Hepatocyte (in vitro differentiated cells): ENCODE measurements at regions not wholly inside any gene's neighbourhood (a gene's known extent, or its start where the extent isn't known, plus 50 kb on each side); places are given as distances from the start of the nearest gene placed in this dataset.

ENCODE experiments used
- DNase-seq: peaks from one replicate; pipeline ENCODE4 v3.0.0-alpha.2; 2016; ENCODE audit warnings: low spot score
- H2AFZ ChIP-seq: fragments of 200-600 bp; sonication (generic); 2 replicates; pipeline ENCODE4 v1.6.0; 2016; ENCODE audit warnings: antibody characterized with exemption, mild to moderate bottlenecking
- H3K27ac ChIP-seq: fragments of 200-600 bp; sonication (generic); 2 replicates; pipeline ENCODE4 v1.5.1; 2016; ENCODE audit warnings: mild to moderate bottlenecking
- H3K27me3 ChIP-seq: fragments of 200-600 bp; sonication (generic); 2 replicates; pipeline ENCODE4 v1.6.1; 2016
- H3K36me3 ChIP-seq: fragments of 200-600 bp; sonication (generic); replicated peaks from 2 replicates; pipeline ENCODE4 v1.5.1; 2016; ENCODE audit warnings: low read depth; ENCODE audit not compliant: insufficient read depth
- H3K4me1 ChIP-seq: fragments of 200-600 bp; sonication (generic); 2 replicates; pipeline ENCODE4 v1.5.1; 2016; ENCODE audit warnings: mild to moderate bottlenecking, moderate library complexity; ENCODE audit not compliant: insufficient read depth
- H3K4me2 ChIP-seq: fragments of 200-600 bp; sonication (generic); 2 replicates; pipeline ENCODE4 v1.6.0; 2016
- H3K4me3 ChIP-seq: fragments of 200-600 bp; sonication (generic); 2 replicates; pipeline ENCODE4 v1.5.1; 2016; ENCODE audit warnings: mild to moderate bottlenecking
- H3K79me2 ChIP-seq: fragments of 200-600 bp; sonication (generic); 2 replicates; pipeline ENCODE4 v1.6.0; 2017; ENCODE audit warnings: mild to moderate bottlenecking
- H3K9me2 ChIP-seq: fragments of 200-600 bp; sonication (generic); replicated peaks from 2 replicates; pipeline ENCODE4 v1.6.0; 2017; ENCODE audit warnings: mild to moderate bottlenecking; ENCODE audit not compliant: insufficient read depth
- H3K9me3 ChIP-seq: fragments of 200-600 bp; sonication (generic); 2 replicates; pipeline ENCODE4 v1.5.1; 2016; ENCODE audit warnings: low read depth, mild to moderate bottlenecking
- H4K20me1 ChIP-seq: fragments of 200-600 bp; sonication (generic); 2 replicates; pipeline ENCODE4 v1.6.0; 2016; ENCODE audit warnings: mild to moderate bottlenecking; ENCODE audit not compliant: insufficient read depth, poor library complexity, severe bottlenecking
- CTCF ChIP-seq: fragments of 200-600 bp; sonication (generic); IDR thresholded peaks from 2 replicates; pipeline ENCODE4 v1.5.1; 2016; ENCODE audit warnings: antibody characterized with exemption, mild to moderate bottlenecking; ENCODE audit not compliant: poor library complexity
- EZH2 ChIP-seq: fragments of 200-600 bp; sonication (generic); IDR thresholded peaks from 2 replicates; pipeline ENCODE4 v1.6.1; 2016; ENCODE audit warnings: antibody characterized with exemption, mild to moderate bottlenecking, borderline replicate concordance
- EZH2phosphoT487 ChIP-seq: fragments of 200-600 bp; sonication (generic); IDR thresholded peaks from one replicate; pipeline ENCODE4 v1.6.1; 2018; ENCODE audit warnings: antibody characterized with exemption, mild to moderate bottlenecking, low read depth, moderate library complexity; ENCODE audit not compliant: unreplicated experiment, severe bottlenecking
- WGBS: methylation state at CpG from one replicate; pipeline ENCODE4 v1.1.6; 2016; ENCODE audit warnings: low lambda C conversion rate; ENCODE audit errors: missing lambda C conversion rate; 5-methylcytosine and 5-hydroxymethylcytosine counted together

- H3K27me3 ChIP-seq = no peaks in the 10 kb centered on the region
- no peaks in the 10 kb centered on the region for H3K9me2 ChIP-seq
- H3K79me2 ChIP-seq = no peaks in the 10 kb centered on the region
- no peak overlapping the region for H2AFZ ChIP-seq
- DNase-seq = no peak
- no peak overlapping the region for H3K4me2 ChIP-seq
- H3K4me1 ChIP-seq = no peaks in the 10 kb centered on the region
- no peaks in the 10 kb centered on the region for H3K9me3 ChIP-seq
- H3K27ac ChIP-seq = no peak overlapping the region
- TF ChIP-seq EZH2phosphoT487 (no peak), EZH2 (no peak), CTCF (no peak)
- H3K4me3 ChIP-seq = no peak overlapping the region
- 60% methylated on average over 2 of the region's 2 CpGs for WGBS
- no peaks in the 10 kb centered on the region for H4K20me1 ChIP-seq
- no peaks in the 10 kb centered on the region for H3K36me3 ChIP-seq
Observed at GRCh38 chr5:155529362-155529761, 515.8 kb downstream of the KIF4B start.

- no peaks in the 10 kb centered on the region for H3K4me1 ChIP-seq
- DNase-seq = no peak
- TF ChIP-seq EZH2 (no peak), EZH2phosphoT487 (no peak), CTCF (no peak)
- no peaks in the 10 kb centered on the region for H3K9me2 ChIP-seq
- H3K4me2 ChIP-seq = no peak overlapping the region
- H3K9me3 ChIP-seq = no peaks in the 10 kb centered on the region
- H3K4me3 ChIP-seq = no peak overlapping the region
- no peaks in the 10 kb centered on the region for H3K27me3 ChIP-seq
- H3K36me3 ChIP-seq = no peaks in the 10 kb centered on the region
- H4K20me1 ChIP-seq = no peaks in the 10 kb centered on the region
- H2AFZ ChIP-seq = no peak overlapping the region
- H3K79me2 ChIP-seq = no peaks in the 10 kb centered on the region
- H3K27ac ChIP-seq = no peak overlapping the region
Observed at GRCh38 chr5:155530046-155530445, 516.5 kb downstream of the KIF4B start.

GRCh38 chr5:155532621-155533311 lies 519.2 kb downstream of the KIF4B start:
- WGBS = 58% methylated on average over 4 of the region's 4 CpGs
- Histone ChIP-seq H3K4me2 (no peak overlapping the region), H2AFZ (no peak overlapping the region)

More at GRCh38 chr5:155532621-155533311, 519.2 kb downstream of the KIF4B start:
- H3K4me3 ChIP-seq = no peak overlapping the region
- no peaks in the 10 kb centered on the region for H3K36me3 ChIP-seq
- no peaks in the 10 kb centered on the region for H3K4me1 ChIP-seq
- TF ChIP-seq EZH2phosphoT487 = no peak
- no peak for TF ChIP-seq CTCF
- no peak for TF ChIP-seq EZH2
- no peaks in the 10 kb centered on the region for H3K9me3 ChIP-seq
- H3K27me3 ChIP-seq = no peaks in the 10 kb centered on the region
- DNase-seq = no peak
- H3K9me2 ChIP-seq = no peaks in the 10 kb centered on the region
- H3K79me2 ChIP-seq = no peaks in the 10 kb centered on the region
- H4K20me1 ChIP-seq = no peaks in the 10 kb centered on the region
- H3K27ac ChIP-seq = no peak overlapping the region
